IPS-15b (cell line): ENCODE measurements at regions not wholly inside any gene's neighbourhood (a gene's known extent, or its start where the extent isn't known, plus 50 kb on each side); places are given as distances from the start of the nearest gene placed in this dataset.

ENCODE experiments used
- H3K27me3 ChIP-seq: one replicate; pipeline ENCODE4 v1.6.1; 2013; ENCODE audit warnings: low read length; ENCODE audit not compliant: control insufficient read depth, insufficient read depth
- H3K36me3 ChIP-seq: one replicate; pipeline ENCODE4 v1.6.1; 2013; ENCODE audit warnings: low read length; ENCODE audit not compliant: control insufficient read depth, insufficient read depth
- H3K4me1 ChIP-seq: one replicate; pipeline ENCODE4 v1.6.1; 2013; ENCODE audit warnings: mild to moderate bottlenecking, low read length; ENCODE audit not compliant: control insufficient read depth, insufficient read depth
- H3K4me3 ChIP-seq: one replicate; pipeline ENCODE4 v1.5.1; 2013; ENCODE audit warnings: low read depth, low read length
- H3K9ac ChIP-seq: one replicate; pipeline ENCODE4 v1.6.1; 2013; ENCODE audit warnings: low read depth, mild to moderate bottlenecking, low read length
- H3K9me3 ChIP-seq: one replicate; pipeline ENCODE4 v1.6.1; 2013; ENCODE audit warnings: mild to moderate bottlenecking, low read length; ENCODE audit not compliant: control insufficient read depth, insufficient read depth

GRCh38 chr6:142566628-142567396 is 265.0 kb downstream of the ADGRG6 start:
- Histone ChIP-seq H3K4me3 (no peak overlapping the region), H3K27me3 (no peaks in the 10 kb centered on the region), H3K36me3 (no peaks in the 10 kb centered on the region), H3K9ac (no peak overlapping the region), H3K4me1 (peaks cover 16% of the 10 kb centered on the region), H3K9me3 (no peaks in the 10 kb centered on the region)

GRCh38 chr6:142567461-142567860 is 265.7 kb downstream of the ADGRG6 start:
- H3K4me3 ChIP-seq, result no peak overlapping the region
- H3K4me1 ChIP-seq, result peaks cover 16% of the 10 kb centered on the region
- peaks cover 4% of the 10 kb centered on the region for H3K9me3 ChIP-seq
- no peaks in the 10 kb centered on the region for H3K27me3 ChIP-seq
- H3K36me3 ChIP-seq, result no peaks in the 10 kb centered on the region
- no peak overlapping the region for H3K9ac ChIP-seq

- Histone ChIP-seq H3K4me3 (no peak overlapping the region), H3K9me3 (peaks cover 8% of the 10 kb centered on the region), H3K27me3 (no peaks in the 10 kb centered on the region), H3K4me1 (peaks cover 13% of the 10 kb centered on the region), H3K9ac (no peak overlapping the region), H3K36me3 (no peaks in the 10 kb centered on the region)
These were observed 267.2 kb downstream of the ADGRG6 start for GRCh38 chr6:142568857-142569597.

- no peak overlapping the region for H3K4me3 ChIP-seq
- no peak overlapping the region for H3K9ac ChIP-seq
- H3K27me3 ChIP-seq, result no peaks in the 10 kb centered on the region
- no peaks in the 10 kb centered on the region for H3K36me3 ChIP-seq
- peaks cover 12% of the 10 kb centered on the region for H3K9me3 ChIP-seq
- peaks cover 13% of the 10 kb centered on the region for H3K4me1 ChIP-seq
These were observed 267.9 kb downstream of the ADGRG6 start for GRCh38 chr6:142569676-142570075.

GRCh38 chr6:142570221-142570671 is 268.4 kb downstream of the ADGRG6 start:
- H3K9ac ChIP-seq, result no peak overlapping the region
- peaks cover 12% of the 10 kb centered on the region for H3K9me3 ChIP-seq
- no peak overlapping the region for H3K4me3 ChIP-seq
- H3K4me1 ChIP-seq, result peaks cover 13% of the 10 kb centered on the region
- H3K36me3 ChIP-seq, result no peaks in the 10 kb centered on the region
- H3K27me3 ChIP-seq, result no peaks in the 10 kb centered on the region

- peaks cover 2% of the 10 kb centered on the region for H3K4me1 ChIP-seq
- no peaks in the 10 kb centered on the region for H3K36me3 ChIP-seq
- H3K4me3 ChIP-seq, result no peak overlapping the region
- no peaks in the 10 kb centered on the region for H3K9me3 ChIP-seq
- no peak overlapping the region for H3K9ac ChIP-seq
- H3K27me3 ChIP-seq, result no peaks in the 10 kb centered on the region
These were observed 291.1 kb downstream of the ADGRG6 start for GRCh38 chr6:142592876-142593275.

GRCh38 chr6:142597836-142598235 is 296.0 kb downstream of the ADGRG6 start:
- Histone ChIP-seq H3K27me3 (no peaks in the 10 kb centered on the region), H3K9ac (no peak overlapping the region), H3K36me3 (no peaks in the 10 kb centered on the region), H3K4me3 (no peak overlapping the region), H3K9me3 (no peaks in the 10 kb centered on the region), H3K4me1 (peaks cover 3% of the 10 kb centered on the region)

- Histone ChIP-seq H3K9ac (no peak overlapping the region), H3K4me1 (peaks cover 3% of the 10 kb centered on the region)
These were observed 299.6 kb downstream of the ADGRG6 start for GRCh38 chr6:142601427-142601826.

GRCh38 chr6:142602972-142603371 is 301.2 kb downstream of the ADGRG6 start:
- no peak overlapping the region for H3K4me3 ChIP-seq
- no peak overlapping the region for H3K9ac ChIP-seq
- no peaks in the 10 kb centered on the region for H3K27me3 ChIP-seq
- no peaks in the 10 kb centered on the region for H3K9me3 ChIP-seq
- no peaks in the 10 kb centered on the region for H3K36me3 ChIP-seq
- H3K4me1 ChIP-seq, result peaks cover under 1% of the 10 kb centered on the region

More at GRCh38 chr6:142601427-142601826, 299.6 kb downstream of the ADGRG6 start:
- Histone ChIP-seq H3K9me3 (no peaks in the 10 kb centered on the region), H3K4me3 (no peak overlapping the region), H3K36me3 (no peaks in the 10 kb centered on the region), H3K27me3 (no peaks in the 10 kb centered on the region)

- no peak overlapping the region for H3K4me3 ChIP-seq
- H3K9ac ChIP-seq, result no peak overlapping the region
- H3K4me1 ChIP-seq, result no peaks in the 10 kb centered on the region
- H3K27me3 ChIP-seq, result no peaks in the 10 kb centered on the region
- H3K36me3 ChIP-seq, result no peaks in the 10 kb centered on the region
- no peaks in the 10 kb centered on the region for H3K9me3 ChIP-seq
These were observed 304.2 kb downstream of the ADGRG6 start for GRCh38 chr6:142605922-142606485.

GRCh38 chr6:142612956-142613355 is 311.1 kb downstream of the ADGRG6 start:
- Histone ChIP-seq H3K9me3 (no peaks in the 10 kb centered on the region), H3K4me1 (no peaks in the 10 kb centered on the region), H3K36me3 (no peaks in the 10 kb centered on the region), H3K27me3 (no peaks in the 10 kb centered on the region), H3K9ac (no peak overlapping the region), H3K4me3 (no peak overlapping the region)
